Left lobe of liver (tissue), 2 donors: ENCODE measurements at regions not wholly inside any gene's neighbourhood (a gene's known extent, or its start where the extent isn't known, plus 50 kb on each side); places are given as distances from the start of the nearest gene placed in this dataset.
"Not testable (repeated sequence)": the region's sequence is repeated elsewhere in the genome, so short reads cannot be mapped to it uniquely, and the experiment has no call there.

ENCODE experiments used
- ATAC-seq: fragments of 200-7000 bp; cut with Tn5 transposase; one replicate; pipeline ENCODE4 v1.9.1; 2020; ENCODE audit warnings: mild to moderate bottlenecking, moderate library complexity
- DNase-seq: peaks from one replicate; pipeline ENCODE4 v3.0.0-alpha.2; 2020; ENCODE audit warnings: low spot score
- donor health status: DM: no; HTN: no; CAD: no; lungs with moderate emphysema.
- donor health status: DM: no; HTN: yes; CAD: no.

- ATAC-seq (no peak), DNase-seq (no peak)
These were observed 67.4 kb downstream of the ARRDC3 start for GRCh38 chr5:91315701-91316100.

DNA sequence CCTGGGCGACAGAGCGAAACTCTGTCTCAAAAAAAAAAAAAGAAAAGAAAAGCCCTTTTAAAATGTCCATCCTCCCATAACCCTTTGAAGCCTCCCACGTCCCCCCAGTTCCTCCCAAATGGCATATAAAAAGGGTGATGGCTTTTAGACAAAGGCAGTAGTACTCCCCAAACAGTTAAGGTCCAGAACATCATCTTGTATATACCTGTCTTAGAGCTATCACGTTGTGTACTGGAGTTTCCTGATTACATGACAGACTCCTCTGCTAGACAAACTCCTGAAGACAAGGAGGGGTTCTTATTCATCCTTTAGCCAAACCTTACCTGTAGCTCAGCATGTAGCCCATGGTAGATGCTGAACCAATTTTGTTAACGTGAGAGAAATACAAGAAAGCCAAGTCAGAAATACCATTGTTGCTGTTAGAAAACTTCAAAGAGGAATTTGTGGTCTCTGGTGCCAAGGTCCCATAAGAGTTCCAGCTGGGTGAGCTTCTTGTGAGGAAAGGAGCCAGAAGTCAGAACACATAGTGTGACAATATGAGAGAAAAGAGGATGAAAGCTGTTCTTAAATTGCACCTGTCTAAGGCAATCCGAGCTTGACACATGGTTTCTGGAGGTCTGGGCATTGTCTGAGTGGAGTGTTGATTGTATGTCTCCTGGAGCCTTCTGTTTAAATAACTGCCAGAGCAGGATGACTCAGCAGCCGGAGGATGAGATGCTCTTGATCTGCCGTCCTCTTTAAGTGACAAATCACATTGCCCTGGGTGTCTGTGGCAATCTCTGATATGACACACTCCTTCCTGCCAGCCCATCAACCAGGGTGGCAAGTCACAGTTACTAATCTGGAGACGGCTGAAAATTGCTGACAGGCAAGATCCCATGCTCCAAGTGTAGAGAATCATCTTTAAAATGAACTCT is 69.1 kb downstream of the ARRDC3 start:
- DNase-seq (peak; percentile 54), ATAC-seq (peak; percentile 70)

- DNase-seq (no peak), ATAC-seq (no peak)
These were observed 70.4 kb downstream of the ARRDC3 start for GRCh38 chr5:91312698-91313097.

DNA sequence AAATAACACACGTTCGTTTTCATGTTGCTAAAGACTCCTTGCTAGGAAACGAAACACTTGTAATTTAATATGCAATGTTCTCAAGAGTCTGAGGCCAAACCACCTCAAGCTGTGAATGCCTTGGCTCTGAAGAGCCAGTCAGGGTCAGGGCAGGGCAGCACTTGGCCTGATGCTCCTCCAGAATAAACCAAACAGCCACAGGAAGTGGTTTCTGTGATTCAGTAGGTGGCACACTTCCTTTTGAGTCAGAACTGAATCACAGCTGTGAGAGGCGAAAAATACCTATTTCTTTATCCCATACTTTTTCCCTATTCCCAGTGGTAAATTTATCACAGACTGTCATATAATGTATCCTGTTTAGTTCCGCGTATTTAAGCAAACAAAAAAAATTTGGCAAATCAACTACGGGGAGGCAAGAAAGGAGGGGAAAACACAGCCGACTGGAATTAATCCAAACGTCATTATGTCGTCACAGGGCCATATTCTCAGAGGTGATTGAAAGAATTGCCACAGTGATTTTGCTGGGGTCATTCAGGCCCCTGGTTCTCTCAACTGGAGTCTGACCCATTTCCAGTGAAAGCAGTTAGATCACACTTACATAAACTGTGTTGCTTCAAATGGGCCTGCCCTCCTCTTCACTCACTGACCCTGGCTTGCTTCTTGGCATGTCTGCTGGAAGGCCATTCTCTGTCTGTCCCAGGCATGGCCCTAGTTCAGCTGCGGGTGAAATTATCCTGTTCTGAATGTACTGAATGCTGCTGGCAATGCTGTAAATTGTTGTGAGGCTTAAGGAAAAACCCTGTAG is 71.2 kb downstream of the ARRDC3 start:
- peak; percentile 60 for ATAC-seq
- DNase-seq = no peak

- DNase-seq = no peak
- ATAC-seq = no peak
These were observed 71.9 kb downstream of the ARRDC3 start for GRCh38 chr5:91311168-91311696.

DNA sequence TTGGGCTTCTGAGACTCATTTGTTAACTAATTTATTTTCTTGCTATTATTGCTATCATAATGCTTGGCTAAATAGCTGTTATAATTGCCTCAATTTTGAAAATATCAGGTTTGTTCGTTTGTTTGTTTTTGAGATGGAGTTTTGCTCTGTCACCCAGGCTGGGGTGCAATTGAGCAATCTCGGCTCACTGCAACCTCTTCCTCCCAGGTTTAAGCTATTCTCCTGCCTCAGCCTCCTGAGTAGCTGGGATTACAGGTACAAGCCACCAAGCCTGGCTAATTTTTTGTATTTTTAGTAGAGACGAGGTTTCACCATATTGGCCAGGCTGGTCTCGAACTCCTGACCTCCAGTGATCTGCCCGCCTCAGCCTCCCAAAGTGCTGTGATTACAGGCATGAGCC is 75.0 kb downstream of the ARRDC3 start:
- not testable (repeated sequence) for DNase-seq, ATAC-seq

GRCh38 chr5:91307048-91307447 is 76.1 kb downstream of the ARRDC3 start:
- no peak for ATAC-seq
- DNase-seq = no peak

DNA sequence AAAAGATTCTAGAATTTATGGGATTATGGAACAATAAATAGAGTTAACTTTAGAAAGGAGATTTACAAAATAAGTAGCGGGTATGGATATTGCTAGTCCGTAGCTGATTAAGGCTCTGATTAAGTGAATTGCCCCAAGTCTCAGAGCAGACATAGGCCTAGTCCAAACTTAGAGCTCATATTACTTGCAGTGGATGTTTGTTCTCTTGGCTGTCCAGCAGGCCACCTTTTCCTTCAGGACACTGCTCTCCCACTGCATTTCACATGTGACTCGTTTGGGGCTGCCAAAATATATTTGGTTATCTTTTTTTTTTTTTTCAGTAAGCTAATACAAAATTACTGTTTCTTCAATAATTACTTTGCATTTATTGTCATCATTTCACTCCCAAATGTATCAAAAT is 76.6 kb downstream of the ARRDC3 start:
- DNase-seq (no peak), ATAC-seq (no peak)

GRCh38 chr5:91305640-91306039 is 77.5 kb downstream of the ARRDC3 start:
- no peak for DNase-seq
- ATAC-seq = no peak

DNA sequence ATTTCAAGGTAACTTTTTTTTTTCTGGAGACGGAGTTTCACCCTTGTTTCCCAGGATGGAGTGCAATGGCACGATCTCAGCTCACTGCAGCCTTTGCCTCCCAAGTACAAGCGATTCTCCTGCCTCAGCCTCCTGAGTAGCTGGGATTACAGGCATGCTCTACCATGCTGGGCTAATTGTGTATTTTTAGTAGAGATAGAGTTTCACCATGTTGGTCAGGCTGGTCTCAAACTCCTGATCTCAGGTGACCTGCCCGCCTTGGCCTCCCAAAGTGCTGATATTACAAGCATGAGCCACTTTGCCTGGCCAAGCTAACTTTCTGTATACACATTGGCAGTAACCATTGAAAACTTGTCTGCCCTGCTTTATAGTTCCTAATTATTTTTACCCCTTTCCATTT is 79.1 kb downstream of the ARRDC3 start:
- not testable (repeated sequence) for ATAC-seq, DNase-seq

DNA sequence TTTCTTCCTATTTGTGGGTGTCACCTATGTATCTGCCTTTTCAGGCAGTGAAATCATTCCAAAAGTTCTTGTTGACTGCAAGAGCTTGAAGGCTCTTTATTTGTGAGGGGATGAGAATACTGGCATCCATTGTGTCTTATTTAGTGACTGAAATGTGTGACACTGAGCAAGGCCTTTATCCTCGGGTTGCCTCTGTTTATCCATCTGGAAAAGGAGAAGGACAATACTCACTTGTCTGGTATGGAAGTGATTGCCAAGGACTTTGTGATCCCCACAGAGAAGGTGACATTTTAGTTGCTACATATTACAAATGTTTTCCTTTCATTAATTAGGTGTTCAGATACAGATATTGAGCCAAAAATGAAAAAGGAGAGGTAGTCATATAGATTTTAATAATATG is 80.2 kb downstream of the ARRDC3 start:
- DNase-seq = no peak
- ATAC-seq = no peak

DNA sequence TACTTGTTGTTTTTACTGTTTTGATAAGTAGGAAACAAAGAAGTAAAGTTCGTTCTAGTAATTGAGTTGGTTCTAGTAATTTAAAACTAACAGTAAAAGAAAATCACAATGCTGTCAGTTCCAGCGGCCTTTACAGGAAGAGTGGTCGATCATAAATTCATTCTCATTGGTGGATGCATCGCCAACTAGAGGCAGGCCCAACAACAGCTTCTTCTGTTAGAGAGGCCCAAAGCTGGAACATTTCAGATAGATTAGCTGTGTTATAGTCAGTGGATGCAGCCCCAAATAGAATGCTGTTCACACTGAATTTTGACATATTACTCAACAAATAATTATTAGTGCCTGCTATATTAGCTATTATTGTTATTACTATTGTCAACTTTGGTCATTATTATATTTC is 80.8 kb downstream of the ARRDC3 start:
- ATAC-seq (no peak), DNase-seq (no peak)

GRCh38 chr5:91301106-91301846 is 81.8 kb downstream of the ARRDC3 start:
- ATAC-seq (peak; percentile 37), DNase-seq (no peak)

DNA sequence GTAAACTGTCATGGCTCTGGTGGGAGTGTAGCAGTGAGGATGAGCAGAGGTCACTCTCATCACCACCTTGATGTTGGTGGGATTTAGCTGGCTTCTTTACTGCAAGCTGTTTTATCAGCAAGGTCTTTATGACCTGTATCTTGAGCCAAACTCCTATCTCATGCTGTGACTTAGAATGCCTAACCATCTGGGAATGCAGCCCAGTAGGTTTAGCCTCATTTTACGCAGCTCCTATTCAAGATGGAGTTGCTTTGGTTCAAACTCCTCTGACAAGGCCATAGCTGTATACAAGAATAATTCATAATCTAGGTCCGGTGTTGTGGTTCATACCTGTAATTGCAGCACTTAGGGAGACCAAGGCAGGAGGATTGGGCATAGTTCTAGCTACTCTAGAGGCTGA is 85.1 kb downstream of the ARRDC3 start:
- ATAC-seq = no peak
- DNase-seq = no peak

DNA sequence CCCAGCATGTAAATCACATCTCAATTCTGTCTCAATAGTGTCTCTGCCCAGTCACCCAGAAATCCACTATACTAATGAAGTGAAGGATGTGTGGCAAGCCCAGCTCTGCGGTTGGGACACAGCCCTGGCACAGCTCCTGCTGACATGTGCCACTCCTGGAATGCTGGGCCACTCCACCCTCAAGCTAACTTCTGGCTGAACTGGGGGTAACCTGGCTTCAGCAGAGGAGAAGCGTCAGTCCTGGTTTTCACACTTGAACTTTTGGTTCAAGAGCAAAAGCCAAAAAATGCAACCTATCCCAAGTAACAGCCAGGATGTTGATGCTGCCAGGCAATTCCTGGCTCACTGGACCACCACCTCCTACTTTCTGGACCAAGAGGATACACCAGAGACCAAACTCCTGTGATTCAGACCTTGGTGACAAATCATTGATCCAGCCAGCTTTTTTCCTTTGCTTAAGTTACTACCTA is 86.4 kb downstream of the ARRDC3 start:
- no peak for DNase-seq
- no peak for ATAC-seq

DNA sequence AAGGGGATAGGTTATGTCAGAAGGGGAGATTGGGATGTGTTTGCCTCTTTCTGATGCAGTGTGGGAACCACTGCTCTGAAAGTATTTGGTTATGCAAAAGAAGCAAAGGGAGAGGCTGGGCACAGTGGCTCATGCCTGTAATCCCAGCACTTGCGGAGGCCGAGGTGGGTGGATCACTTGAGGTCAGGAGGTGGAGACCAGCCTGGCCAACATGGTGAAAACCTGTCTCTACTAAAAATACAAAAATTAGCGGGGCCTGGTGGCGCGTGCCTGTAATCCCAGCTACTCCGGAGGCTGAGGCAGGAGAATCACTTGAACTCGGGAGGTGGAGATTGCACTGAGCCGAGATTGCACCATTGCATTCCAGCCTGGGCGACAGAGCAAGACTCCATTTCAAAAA is 87.0 kb downstream of the ARRDC3 start:
- not testable (repeated sequence) for DNase-seq, ATAC-seq

DNA sequence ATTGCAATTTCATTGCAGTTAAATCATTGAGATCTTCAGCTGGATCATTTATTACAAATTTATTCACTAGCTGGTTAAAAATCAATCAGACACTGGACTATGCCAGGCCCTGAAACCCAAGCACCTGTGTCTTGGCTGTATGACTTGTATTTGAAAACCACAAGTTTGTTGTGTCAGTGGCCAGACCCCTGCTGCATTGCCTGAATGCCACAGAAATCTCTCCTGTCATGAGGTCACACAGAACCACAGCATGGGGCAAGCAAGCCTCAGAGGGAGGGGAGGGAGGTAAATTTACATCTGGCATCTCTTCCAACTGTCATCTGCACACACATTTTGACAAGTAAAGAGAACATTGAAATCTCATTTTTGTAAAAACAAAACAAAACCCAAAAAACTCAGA is 90.0 kb downstream of the ARRDC3 start:
- DNase-seq (no peak), ATAC-seq (no peak)

DNA sequence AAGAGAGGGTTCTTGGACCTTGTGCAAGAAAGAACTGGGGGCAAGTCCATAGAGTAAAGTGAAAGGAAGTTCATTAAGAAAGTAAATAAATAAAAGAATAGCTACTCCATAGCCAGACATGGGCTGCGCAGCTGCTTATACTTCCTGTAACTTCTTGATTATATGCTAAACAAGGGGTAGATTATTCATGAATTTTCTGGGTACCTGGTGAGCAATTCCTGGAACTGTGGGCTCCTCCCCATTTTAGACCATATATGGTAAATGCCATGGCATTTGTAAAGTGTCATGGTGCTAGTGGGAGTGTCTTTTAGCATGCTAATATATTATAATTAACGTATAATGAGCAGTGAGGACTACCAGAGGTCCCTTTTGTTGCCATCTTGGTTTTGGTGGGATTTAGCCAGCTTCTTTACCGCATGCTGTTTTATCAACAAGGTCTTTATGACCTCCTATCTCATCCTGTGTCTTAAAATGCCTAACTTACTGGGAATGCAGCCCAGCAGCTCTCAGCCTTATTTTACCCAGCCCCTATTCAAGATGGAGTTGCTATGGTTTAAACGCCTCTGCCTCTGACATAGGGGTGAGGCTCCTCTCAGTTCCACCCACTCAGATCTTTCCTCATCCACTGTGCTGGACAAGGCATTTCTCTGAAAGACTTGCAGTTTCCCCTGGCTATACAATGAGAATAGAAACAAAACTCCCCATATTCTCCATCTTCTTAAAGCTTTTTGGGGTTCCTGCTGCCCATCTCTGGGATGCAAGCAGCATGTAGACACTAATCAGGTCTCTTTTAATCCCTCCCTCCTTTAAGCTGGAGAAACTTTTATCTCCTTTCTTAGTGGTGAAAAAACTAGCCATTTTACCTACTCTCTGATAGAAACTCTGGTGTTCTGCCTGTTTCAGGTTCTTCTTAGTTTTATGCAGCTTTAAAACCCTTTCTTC is 91.2 kb downstream of the ARRDC3 start:
- DNase-seq = no peak
- no peak for ATAC-seq

DNA sequence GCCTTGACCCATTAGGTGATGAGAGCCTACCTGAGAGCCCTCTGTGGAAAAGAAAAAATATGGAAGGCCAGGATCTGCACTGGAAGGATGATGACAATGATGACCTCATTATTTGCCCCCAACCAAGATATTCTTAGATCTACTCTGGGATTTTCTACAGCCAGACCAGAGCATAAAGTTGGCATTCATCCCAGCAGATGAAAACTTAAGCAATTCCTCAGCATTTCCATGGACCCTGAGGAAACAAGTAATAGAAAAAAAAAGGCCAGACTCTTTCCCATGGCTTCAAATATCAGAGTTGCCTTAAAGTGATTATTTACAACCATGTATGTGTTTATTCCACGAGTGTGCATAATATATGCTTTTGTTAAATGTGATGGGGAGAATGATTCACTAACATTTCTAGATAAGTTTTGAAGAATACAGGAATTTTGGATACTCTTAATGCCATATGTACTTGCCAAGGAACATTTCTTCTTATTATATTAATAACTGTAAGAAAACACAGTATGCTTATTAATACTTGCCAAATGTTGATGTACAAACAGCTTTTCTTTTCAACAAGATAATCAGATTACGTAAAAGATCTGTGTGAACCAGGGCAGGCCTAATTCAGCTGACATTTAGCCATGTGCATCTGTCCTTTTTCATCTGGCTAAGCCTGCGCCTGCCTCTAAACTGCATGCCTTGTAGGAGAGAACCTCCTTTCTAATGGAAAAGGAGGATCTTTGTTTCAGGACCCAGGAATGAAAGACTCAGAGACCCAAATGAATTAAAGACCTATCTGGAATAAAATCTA is 94.8 kb downstream of the ARRDC3 start:
- DNase-seq (no peak), ATAC-seq (no peak)
